NCI-H1105 treated with DMSO at 0.1 percent for 48 hours (cell line): ENCODE measurements at regions not wholly inside any gene's neighbourhood (a gene's known extent, or its start where the extent isn't known, plus 50 kb on each side); places are given as distances from the start of the nearest gene placed in this dataset.
"Not testable (repeated sequence)": the region's sequence is repeated elsewhere in the genome, so short reads cannot be mapped to it uniquely, and the experiment has no call there.

ENCODE experiments used
- DNase-seq: peaks from one replicate; lab custom pipeline; 2025; lab: John Stamatoyannopoulos, UW

- DNase-seq, result no peak
Observed at GRCh38 chr22:48515571-48516200, 1312.0 kb downstream of the BRD1 start.

DNA sequence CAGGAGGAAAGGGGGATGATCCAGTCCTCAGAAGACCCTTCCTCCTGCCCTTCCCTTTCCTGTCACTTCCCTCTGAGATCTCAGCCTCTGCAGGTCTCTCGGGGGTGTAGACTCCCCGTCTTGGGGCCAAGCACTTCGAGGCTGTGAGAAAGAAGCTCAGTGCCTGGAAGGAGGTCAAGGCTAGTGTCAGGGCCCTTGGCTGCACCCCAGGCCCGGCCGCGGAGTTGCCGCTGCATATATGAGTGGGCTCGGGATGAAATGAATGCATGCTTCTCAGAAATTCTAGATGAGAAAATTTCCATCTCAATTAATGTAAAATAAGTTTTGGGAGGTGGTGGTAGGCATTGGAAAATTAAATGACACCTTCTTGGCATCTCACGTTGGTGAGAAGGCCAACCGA is 1313.7 kb downstream of the BRD1 start:
- DNase-seq, result no peak

DNA sequence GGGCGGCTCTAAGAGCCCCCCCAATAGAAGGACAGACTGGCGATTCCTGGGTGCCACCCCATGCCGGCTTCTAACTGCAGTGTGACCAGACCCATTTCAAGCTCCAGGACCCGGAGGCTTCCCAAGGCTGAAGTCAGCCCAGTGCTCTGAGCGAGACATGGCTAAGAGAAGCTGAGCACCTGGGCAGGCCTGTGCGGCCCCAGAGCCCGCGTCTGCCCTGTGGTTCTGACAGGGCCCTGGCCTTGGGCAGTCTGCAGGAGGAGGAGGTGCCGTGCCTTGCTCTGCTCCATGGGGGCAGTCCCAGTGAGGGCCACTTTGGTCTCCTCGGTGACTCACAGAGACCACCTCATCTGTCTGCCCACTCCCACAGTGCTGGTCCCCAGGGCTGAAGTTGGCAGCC is 1314.2 kb downstream of the BRD1 start:
- no peak for DNase-seq

- no peak for DNase-seq
Observed at GRCh38 chr22:48511781-48512327, 1315.8 kb downstream of the BRD1 start.

DNA sequence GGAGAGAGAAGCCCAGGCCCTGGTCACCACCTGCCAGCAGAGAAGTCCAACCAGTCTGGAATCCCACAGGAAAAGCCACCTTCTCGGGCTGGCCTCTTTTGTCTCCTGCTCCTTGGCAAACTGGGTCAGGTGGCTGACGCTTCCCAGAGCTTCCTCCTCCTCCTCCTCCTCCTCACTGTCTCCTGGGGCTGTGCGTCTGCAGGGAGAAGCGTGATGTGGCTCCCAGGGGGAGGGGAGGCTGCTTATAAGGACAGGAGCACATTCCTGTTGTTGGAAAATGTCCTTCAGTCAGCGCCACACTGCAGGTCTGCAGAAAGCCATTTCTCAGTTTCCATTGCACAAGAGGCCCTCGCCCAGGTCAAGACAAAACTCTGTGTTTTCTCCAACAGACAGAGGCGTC is 1316.5 kb downstream of the BRD1 start:
- DNase-seq, result no peak

- no peak for DNase-seq
Observed at GRCh38 chr22:48510599-48510998, 1317.1 kb downstream of the BRD1 start.

DNA sequence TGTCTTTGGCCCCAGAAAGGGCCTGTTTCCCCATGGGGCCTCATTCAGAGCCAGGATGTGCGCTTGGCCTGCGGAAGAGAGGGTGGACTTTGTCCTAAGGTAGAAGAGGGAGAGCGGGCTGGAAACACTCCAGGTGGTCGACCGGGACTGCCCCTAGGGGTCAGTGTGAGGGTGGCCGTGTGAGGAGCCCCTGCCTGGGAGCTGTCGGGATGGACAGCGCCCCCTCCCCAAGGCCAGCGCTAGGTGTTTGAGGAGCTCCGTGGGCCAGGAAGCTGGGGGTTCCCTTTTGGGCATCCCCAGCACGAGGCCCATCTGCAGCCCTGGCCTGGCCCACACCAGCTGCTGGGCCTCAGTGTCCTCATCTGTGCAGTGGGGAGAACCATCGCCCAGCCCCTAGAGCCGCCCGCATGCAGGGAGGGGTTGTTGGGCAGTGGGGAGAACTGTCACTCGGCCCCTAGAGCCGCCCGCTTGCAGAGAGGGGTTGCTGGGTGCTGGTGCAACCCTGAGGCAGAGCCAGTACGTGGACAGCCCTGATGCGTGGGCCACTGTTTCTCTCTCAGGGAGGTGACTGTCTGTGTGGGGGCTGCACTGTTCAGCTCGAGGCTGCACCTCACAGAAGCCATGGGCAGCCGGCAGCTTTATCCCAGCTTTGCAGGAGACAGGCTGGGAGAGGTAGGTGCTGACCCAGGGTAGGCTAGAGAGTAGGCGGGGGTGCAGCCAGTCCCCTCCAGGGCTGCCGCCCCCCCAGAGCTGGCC is 1319.9 kb downstream of the BRD1 start:
- no peak for DNase-seq

DNA sequence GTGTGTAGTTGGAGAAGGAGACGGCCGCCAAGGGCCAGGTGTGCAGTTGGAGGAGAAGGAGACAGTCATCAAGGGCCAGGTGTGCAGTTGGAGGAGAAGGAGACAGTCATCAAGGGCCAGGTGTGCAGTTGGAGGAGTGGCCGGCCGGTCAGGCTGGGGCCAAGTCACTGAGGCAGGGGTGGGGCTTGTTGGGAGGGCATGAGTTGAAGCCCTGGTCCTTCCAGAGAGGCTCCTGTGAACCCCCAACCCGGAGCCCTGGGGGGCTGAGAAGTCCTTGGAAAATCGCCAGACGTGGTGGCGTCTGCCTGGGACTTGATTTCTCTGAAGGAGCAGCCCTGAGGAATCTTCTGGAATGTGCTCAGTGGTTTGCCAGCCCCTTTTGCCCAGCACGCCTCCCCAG is 1320.5 kb downstream of the BRD1 start:
- DNase-seq, result no peak

GRCh38 chr22:48506506-48507145 is 1321.0 kb downstream of the BRD1 start:
- no peak for DNase-seq

DNA sequence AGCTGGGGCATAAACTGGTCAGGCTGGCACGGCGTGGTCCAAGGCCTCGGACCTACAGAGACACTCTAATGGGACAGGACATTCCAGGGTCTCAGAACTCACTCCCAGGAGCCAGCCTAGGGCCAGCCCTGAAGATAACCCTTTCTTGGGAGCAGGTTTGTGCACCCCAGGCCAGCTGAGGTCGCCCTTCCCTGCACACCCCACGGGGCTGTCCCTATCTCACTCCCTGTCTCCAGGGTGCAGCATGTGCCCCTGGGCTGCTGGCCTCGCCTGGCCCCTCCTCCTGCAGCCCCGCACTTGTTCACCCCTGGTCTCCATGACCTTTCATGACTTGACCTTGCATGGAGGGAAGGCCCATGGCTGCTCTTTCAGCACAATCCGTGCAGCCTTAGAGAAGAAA is 1321.8 kb downstream of the BRD1 start:
- DNase-seq, result no peak

- no peak for DNase-seq
Observed at GRCh38 chr22:48504519-48505140, 1323.0 kb downstream of the BRD1 start.

DNA sequence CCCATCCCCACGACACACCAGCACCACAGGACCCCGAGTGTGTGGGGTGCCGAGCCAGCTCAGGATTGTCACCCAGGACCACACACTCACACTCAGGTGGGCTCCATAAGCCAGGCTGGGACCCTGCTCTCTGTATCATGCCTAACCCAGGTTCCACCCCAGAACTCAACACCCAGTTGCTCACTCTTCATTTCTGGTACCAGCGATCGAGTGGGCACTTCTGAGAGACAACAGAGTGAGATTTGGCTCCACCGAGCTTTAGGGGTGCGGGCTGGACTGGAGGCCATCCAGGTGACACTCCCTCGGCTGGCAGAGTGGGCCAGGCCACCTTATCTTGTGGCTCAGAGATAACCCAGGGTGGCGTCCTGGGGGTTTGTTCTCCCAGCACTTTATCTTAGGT is 1323.8 kb downstream of the BRD1 start:
- no peak for DNase-seq

DNA sequence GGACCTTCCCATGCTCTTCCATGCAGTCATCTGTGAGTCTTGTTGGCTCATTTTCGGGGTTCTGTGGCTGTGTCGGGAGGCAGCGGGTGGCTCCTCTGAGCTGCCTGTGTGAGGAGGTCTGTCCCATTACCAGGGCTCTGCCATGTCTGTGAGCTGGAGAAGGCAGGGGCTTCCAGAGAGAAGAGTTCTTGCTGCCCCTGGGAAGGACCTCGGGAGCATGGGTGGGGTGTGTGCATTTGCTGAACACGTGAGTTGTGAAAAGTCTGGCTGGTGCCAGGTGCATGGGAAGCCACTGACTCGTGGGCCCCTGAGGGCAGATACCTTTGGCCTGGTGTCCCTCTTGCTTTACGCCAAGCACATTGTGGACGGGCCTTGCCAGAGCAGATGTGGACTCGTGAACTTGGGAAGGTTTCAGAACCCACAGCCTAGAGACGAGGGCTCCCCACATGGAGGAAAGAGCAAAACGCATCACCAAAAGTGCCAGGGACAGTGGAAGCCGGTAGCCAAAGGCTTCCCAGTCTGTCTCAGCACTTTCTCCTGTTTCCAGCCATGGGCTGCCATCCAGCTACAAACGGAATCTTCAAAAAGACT is 1324.5 kb downstream of the BRD1 start:
- DNase-seq, result no peak

DNA sequence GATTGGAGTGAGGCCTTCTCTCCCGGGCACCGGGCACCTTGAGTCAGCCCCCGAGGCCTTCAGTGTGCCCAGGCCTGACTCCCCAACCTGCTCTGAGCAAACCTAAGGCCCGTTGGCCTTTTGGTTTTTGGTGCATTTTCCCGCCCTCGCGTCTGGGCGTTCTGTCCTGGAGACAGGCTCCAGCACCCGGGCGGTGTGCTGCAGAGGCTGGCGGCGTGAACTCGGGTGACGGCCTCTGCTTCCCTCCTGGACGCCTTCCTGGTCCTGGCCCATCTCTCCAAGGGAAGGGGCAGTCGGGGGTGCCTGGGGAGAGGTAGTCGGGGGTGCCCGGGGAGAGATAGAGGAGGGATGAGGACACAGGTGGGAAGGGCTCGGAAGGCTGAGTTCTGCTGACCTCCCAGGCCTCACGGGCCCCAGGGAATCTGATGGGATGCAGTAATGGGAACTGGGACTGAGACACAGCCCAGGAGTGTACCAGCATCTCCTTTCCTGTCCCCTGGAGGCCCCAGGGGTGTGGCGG is 1326.4 kb downstream of the BRD1 start:
- no peak for DNase-seq

- no peak for DNase-seq
Observed at GRCh38 chr22:48500471-48501230, 1327.0 kb downstream of the BRD1 start.

DNA sequence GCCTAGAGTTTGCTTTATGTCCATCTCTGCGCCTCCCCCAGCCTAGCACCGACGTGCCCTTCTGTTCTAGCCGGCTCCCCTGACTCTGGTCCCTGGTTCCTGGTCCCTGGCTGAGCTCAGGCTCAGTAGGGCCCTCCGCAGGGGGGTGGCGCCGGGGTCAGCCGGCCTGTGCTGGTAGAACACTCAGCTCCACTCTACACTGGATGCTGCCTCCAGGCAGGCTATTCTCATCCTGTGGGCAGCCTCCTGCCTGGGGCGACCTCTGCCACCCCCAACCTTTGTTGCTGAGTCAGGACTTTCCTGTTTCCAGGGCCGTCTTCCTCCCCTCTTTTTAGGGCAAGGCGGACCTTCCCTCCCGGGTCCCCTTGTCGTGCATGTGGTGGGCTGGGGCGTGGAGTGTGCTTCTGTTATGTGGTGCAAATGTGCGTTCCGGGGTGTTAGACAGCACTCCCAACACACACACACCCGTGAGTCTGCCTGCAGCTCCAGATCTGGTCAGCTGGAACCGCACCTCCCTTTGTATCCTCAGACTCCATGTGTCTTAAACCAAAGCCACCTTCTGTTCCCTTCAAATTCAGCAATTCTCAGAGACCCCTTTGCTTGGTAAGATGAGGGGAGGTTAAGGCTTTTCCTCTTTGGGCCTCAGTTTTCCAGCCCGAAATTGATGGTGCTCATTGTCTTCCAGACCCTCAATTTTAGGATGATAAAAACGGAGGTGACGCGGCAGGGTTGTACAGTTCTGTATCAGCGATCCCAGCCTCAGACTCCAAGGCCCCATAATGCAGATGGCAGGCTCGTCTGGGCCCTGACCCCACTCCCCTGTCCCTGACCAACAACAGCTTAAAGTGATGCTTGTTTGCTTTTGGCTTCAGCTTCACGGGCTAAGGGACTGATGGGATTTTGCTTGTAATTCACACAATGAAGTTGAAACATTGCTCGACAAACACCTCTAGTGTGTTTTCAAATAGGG is 1327.9 kb downstream of the BRD1 start:
- DNase-seq, result no peak

- DNase-seq, result no peak
Observed at GRCh38 chr22:48498526-48499331, 1328.9 kb downstream of the BRD1 start.

DNA sequence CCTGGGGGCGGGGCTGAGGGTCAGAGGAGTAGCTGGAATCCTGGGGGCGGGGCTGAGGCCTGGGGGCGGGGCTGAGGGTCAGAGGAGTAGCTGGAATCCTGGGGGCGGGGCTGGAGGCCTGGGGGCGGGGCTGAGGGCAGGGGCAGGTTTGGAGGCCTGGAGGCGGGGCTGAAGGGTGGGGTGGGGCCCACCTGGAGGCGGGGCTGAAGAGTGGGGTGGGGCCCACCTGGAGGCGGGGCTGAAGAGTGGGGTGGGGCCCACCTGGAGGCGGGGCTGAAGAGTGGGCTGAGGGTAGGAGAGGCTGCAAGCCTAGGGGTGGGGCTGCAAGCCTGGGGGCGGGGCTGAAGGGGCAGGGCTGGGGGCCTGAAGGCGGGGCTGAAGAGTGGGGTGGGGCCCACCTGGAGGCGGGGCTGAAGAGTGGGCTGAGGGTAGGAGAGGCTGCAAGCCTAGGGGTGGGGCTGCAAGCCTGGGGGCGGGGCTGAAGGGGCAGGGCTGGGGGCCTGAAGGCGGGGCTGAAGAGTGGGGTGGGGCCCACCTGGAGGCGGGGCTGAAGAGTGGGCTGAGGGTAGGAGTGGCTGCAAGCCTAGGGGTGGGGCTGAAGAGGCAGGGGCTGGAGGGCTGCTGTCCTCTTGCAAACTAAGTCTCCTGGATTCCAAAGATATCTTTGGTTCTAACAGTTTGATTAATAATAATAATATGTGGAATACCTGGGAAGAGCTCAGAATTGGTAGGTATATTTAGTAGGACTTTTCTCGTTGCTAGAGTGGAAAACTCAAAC is 1329.7 kb downstream of the BRD1 start:
- not testable (repeated sequence) for DNase-seq
